Fibroblast of lung (primary cell): ENCODE measurements at regions not wholly inside any gene's neighbourhood (a gene's known extent, or its start where the extent isn't known, plus 50 kb on each side); places are given as distances from the start of the nearest gene placed in this dataset.

Experiments used
- EZH2 ChIP-seq: IDR thresholded peaks from 2 replicates; pipeline ENCODE4 v1.5.1; 2012; ENCODE audit warnings: low read length, control low read depth, mild to moderate bottlenecking; ENCODE audit errors: missing control alignments
- TF ChIP-seq, protein P1 (sequence below), 2 donors: IDR thresholded peaks in 1 of 2; conservative IDR thresholded peaks in 1 of 2; 1 replicate in 1 of 2; 2 replicates in 1 of 2; pipeline ENCODE4 v1.5.1; 2011 to 2012; ENCODE audit warnings: low read length in 2 of 2, control low read depth in 1 of 2, inconsistent platforms in 1 of 2, low read depth in 1 of 2, mild to moderate bottlenecking in 1 of 2

GRCh38 chr12:9337656-9338055 lies 129.5 kb upstream of the PZP start:
- TF ChIP-seq EZH2: no peak
- TF ChIP-seq, protein P1, sequence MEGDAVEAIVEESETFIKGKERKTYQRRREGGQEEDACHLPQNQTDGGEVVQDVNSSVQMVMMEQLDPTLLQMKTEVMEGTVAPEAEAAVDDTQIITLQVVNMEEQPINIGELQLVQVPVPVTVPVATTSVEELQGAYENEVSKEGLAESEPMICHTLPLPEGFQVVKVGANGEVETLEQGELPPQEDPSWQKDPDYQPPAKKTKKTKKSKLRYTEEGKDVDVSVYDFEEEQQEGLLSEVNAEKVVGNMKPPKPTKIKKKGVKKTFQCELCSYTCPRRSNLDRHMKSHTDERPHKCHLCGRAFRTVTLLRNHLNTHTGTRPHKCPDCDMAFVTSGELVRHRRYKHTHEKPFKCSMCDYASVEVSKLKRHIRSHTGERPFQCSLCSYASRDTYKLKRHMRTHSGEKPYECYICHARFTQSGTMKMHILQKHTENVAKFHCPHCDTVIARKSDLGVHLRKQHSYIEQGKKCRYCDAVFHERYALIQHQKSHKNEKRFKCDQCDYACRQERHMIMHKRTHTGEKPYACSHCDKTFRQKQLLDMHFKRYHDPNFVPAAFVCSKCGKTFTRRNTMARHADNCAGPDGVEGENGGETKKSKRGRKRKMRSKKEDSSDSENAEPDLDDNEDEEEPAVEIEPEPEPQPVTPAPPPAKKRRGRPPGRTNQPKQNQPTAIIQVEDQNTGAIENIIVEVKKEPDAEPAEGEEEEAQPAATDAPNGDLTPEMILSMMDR (conservative IDR thresholded peaks at IDR 0.05 in 1 of 2, IDR thresholded peaks at IDR 0.05 in 1 of 2; ENCODE audit: low read depth in 1 of 2, low read length in 2 of 2): no peak
